ENCODE measurements at regions not wholly inside any gene's neighbourhood (a gene's known extent, or its start where the extent isn't known, plus 50 kb on each side); places are given as distances from the start of the nearest gene placed in this dataset.

GRCh38 chr18:55906536-55906935 lies 318.5 kb upstream of the TCF4 start:
- intact Hi-C loops (cut with micrococcal nuclease): no loop called here
- Histone ChIP-seq H3K4me1 (ENCODE audit: control insufficient read depth in 1 of 2, insufficient read depth in 2 of 2, low read length in 2 of 2) (no peaks in the 10 kb centered on the region), H3K9ac (ENCODE audit: insufficient read depth, low read length, poor library complexity, severe bottlenecking) (no peak overlapping the region), H3K9me3 (replicated peaks in 1 of 2; ENCODE audit: control insufficient read depth in 1 of 2, insufficient read depth in 1 of 2, low read length in 2 of 2) (no peaks in the 10 kb centered on the region), H3K4me3 (replicated peaks in 1 of 3; ENCODE audit: low read depth in 2 of 3, low read length in 3 of 3) (no peak overlapping the region), H3K27ac (ENCODE audit: low read depth in 1 of 2, low read length in 2 of 2) (no peak overlapping the region), H3K4me2 (replicated peaks; ENCODE audit: extremely low read depth, low read length, poor library complexity, severe bottlenecking) (no peak overlapping the region), H3K27me3 (ENCODE audit: control insufficient read depth in 2 of 2, insufficient read depth in 2 of 2, low read length in 2 of 2) (no peaks in the 10 kb centered on the region), H2AFZ (ENCODE audit: insufficient read depth, low read depth, low read length, poor library complexity, severe bottlenecking) (no peak overlapping the region), H3K79me2 (ENCODE audit: insufficient read depth, low read length) (no peaks in the 10 kb centered on the region), H4K20me1 (ENCODE audit: insufficient read depth, low read length) (no peaks in the 10 kb centered on the region), H3K36me3 (replicated peaks in 1 of 2; ENCODE audit: control insufficient read depth in 1 of 2, insufficient read depth in 2 of 2, low read length in 2 of 2) (no peaks in the 10 kb centered on the region)
- H3K27me3 Mint-ChIP-seq (ENCODE audit: low read depth in 3 of 3): no peaks in the 10 kb centered on the region
- no peaks in the 10 kb centered on the region for H3K36me3 Mint-ChIP-seq
- TF ChIP-seq CTCF (IDR thresholded peaks at IDR 0.05): no peak
- H3K4me3 Mint-ChIP-seq: no peak overlapping the region
- no CpG with 5 or more reads among the region's 2 CpGs for WGBS (ENCODE audit: insufficient coverage)
- H3K4me1 Mint-ChIP-seq: no peaks in the 10 kb centered on the region
- no peak overlapping the region for H3K27ac Mint-ChIP-seq
- H3K9me3 Mint-ChIP-seq: peaks cover 0 to 4% (median 0%) of the 10 kb centered on the region in 7 donors
- no peak for DNase-seq

GRCh38 chr18:55903911-55904310 lies 315.9 kb upstream of the TCF4 start:
- no peaks in the 10 kb centered on the region for H3K4me1 ChIP-seq (ENCODE audit: control insufficient read depth in 1 of 2, insufficient read depth in 2 of 2, low read length in 2 of 2)
- no peak overlapping the region for H3K9ac ChIP-seq (ENCODE audit: insufficient read depth, low read length, poor library complexity, severe bottlenecking)
- no peaks in the 10 kb centered on the region for H3K36me3 Mint-ChIP-seq
- H3K27me3 ChIP-seq (ENCODE audit: control insufficient read depth in 2 of 2, insufficient read depth in 2 of 2, low read length in 2 of 2): no peaks in the 10 kb centered on the region
- H3K4me3 Mint-ChIP-seq: no peak overlapping the region
- H3K36me3 ChIP-seq (replicated peaks in 1 of 2; ENCODE audit: control insufficient read depth in 1 of 2, insufficient read depth in 2 of 2, low read length in 2 of 2): no peaks in the 10 kb centered on the region
- no peak overlapping the region for H3K4me3 ChIP-seq (replicated peaks in 1 of 3; ENCODE audit: low read depth in 2 of 3, low read length in 3 of 3)
- no peak for DNase-seq
- no peaks in the 10 kb centered on the region for H3K79me2 ChIP-seq (ENCODE audit: insufficient read depth, low read length)
- no peaks in the 10 kb centered on the region for H3K4me1 Mint-ChIP-seq
- no peaks in the 10 kb centered on the region for H4K20me1 ChIP-seq (ENCODE audit: insufficient read depth, low read length)
- no peak overlapping the region for H3K27ac Mint-ChIP-seq
- H3K27ac ChIP-seq (ENCODE audit: low read depth in 1 of 2, low read length in 2 of 2): no peak overlapping the region
- peaks cover 0 to 4% (median 0%) of the 10 kb centered on the region in 7 donors for H3K9me3 Mint-ChIP-seq
- H2AFZ ChIP-seq (ENCODE audit: insufficient read depth, low read depth, low read length, poor library complexity, severe bottlenecking): no peak overlapping the region
- intact Hi-C loops (cut with micrococcal nuclease): no loop called here
- H3K9me3 ChIP-seq (replicated peaks in 1 of 2; ENCODE audit: control insufficient read depth in 1 of 2, insufficient read depth in 1 of 2, low read length in 2 of 2): no peaks in the 10 kb centered on the region
- H3K4me2 ChIP-seq (replicated peaks; ENCODE audit: extremely low read depth, low read length, poor library complexity, severe bottlenecking): no peak overlapping the region
- 80% methylated on average over 1 of the region's 6 CpGs for WGBS (ENCODE audit: insufficient coverage)
- H3K27me3 Mint-ChIP-seq (ENCODE audit: low read depth in 3 of 3): peaks cover 0 to 1% (median 0%) of the 10 kb centered on the region in 3 donors
- TF ChIP-seq CTCF (IDR thresholded peaks at IDR 0.05): no peak
